ENCODE measurements at regions not wholly inside any gene's neighbourhood (a gene's known extent, or its start where the extent isn't known, plus 50 kb on each side); places are given as distances from the start of the nearest gene placed in this dataset.

GRCh38 chr6:68059899-68060298 lies 575.2 kb upstream of the ADGRB3 start:
- Histone ChIP-seq H3K36me3 (ENCODE audit: control insufficient read depth in 2 of 4, insufficient read depth in 4 of 4, low read length in 3 of 4) (no peaks in the 10 kb centered on the region), H3K9me3 (ENCODE audit: insufficient read depth in 2 of 2, low read depth in 1 of 2, low read length in 1 of 2) (no peaks in the 10 kb centered on the region), H3K23ac (ENCODE audit: insufficient read length) (no peak overlapping the region), H3K27me3 (replicated peaks in 1 of 4; ENCODE audit: control insufficient read depth in 3 of 4, extremely low read depth in 1 of 4, insufficient read depth in 3 of 4, low read length in 3 of 4) (no peaks in the 10 kb centered on the region), H3K79me2 (ENCODE audit: control insufficient read depth in 1 of 2, insufficient read depth in 2 of 2, low read length in 2 of 2) (no peaks in the 10 kb centered on the region), H4K8ac (ENCODE audit: extremely low read depth, insufficient read depth, low read length) (no peak overlapping the region), H2BK5ac (ENCODE audit: low read depth, low read length) (no peak overlapping the region), H4K20me1 (replicated peaks in 1 of 2; ENCODE audit: control insufficient read depth in 1 of 2, insufficient read depth in 2 of 2, low read length in 2 of 2) (no peaks in the 10 kb centered on the region), H3K4me1 (replicated peaks in 1 of 4; ENCODE audit: control insufficient read depth in 3 of 4, insufficient read depth in 4 of 4, low read length in 3 of 4) (peaks cover 0 to 3% (median 2%) of the 10 kb centered on the region in 4 experiments; a peak in 3 of 7 replicates), H2BK12ac (ENCODE audit: low read depth, low read length) (no peak overlapping the region), H3K56ac (replicated peaks; ENCODE audit: insufficient read length, low read depth, low read length) (no peak overlapping the region), H3K14ac (ENCODE audit: insufficient read length) (no peak overlapping the region), H3K4me3 (ENCODE audit: extremely low read depth in 1 of 4, insufficient read depth in 2 of 4, low read depth in 3 of 4, low read length in 4 of 4) (0 out of 8 replicates have a peak overlapping the region, but pooled peaks of 1 of the 4 experiments have one; percentile 13), H2AK5ac (ENCODE audit: low read depth, low read length) (no peak overlapping the region), H3K9ac (replicated peaks in 1 of 4; ENCODE audit: extremely low read depth in 1 of 4, low read depth in 3 of 4, low read length in 3 of 4) (no peak overlapping the region), H3K23me2 (ENCODE audit: low read depth, low read length) (no peaks in the 10 kb centered on the region), H2BK15ac (ENCODE audit: low read length) (no peak overlapping the region), H3K18ac (ENCODE audit: extremely low read depth, low read length) (no peak overlapping the region), H2AFZ (ENCODE audit: low read length) (peak overlapping the region; percentile 84), H4K91ac (replicated peaks; ENCODE audit: insufficient read length, low read length) (no peak overlapping the region), H3K27ac (ENCODE audit: low read depth, low read length) (no peak overlapping the region; the same call in 1 of the 2 replicates), H2BK20ac (ENCODE audit: low read length) (no peak overlapping the region), H4K5ac (ENCODE audit: insufficient read length, low read depth, low read length) (no peak overlapping the region), H3K4me2 (ENCODE audit: insufficient read depth in 1 of 2, low read depth in 2 of 2, low read length in 2 of 2) (no peak overlapping the region), H3K4ac (replicated peaks; ENCODE audit: insufficient read length, low read depth, low read length) (peak overlapping the region; percentile 96), H2BK120ac (replicated peaks; ENCODE audit: low read depth, low read length) (no peak overlapping the region), H3K79me1 (ENCODE audit: low read depth, low read length) (no peaks in the 10 kb centered on the region)
- no peak for DNase-seq (ENCODE audit: low read depth in 1 of 2, low spot score in 2 of 2)
- TF ChIP-seq USF2 (IDR thresholded peaks at IDR 0.05; ENCODE audit: low read length) = no peak
- TF ChIP-seq CREB1 (IDR thresholded peaks at IDR 0.05) = no peak
- no peak for TF ChIP-seq CTCF (IDR thresholded peaks at IDR 0.05; ENCODE audit: control extremely low read depth in 1 of 3, insufficient read depth in 1 of 3, low read depth in 1 of 3, low read length in 3 of 3)
- TF ChIP-seq TAF1 (IDR thresholded peaks at IDR 0.05; ENCODE audit: low read depth, low read length) = no peak
- no peak for TF ChIP-seq CHD1 (IDR thresholded peaks at IDR 0.05; ENCODE audit: low read depth, low read length)
- no peak for TF ChIP-seq TBP (IDR thresholded peaks at IDR 0.05; ENCODE audit: low read depth, low read length)
- no peak for TF ChIP-seq TCF12 (IDR thresholded peaks at IDR 0.05; ENCODE audit: low read depth, low read length)
- peak; percentile 60 for FAIRE-seq
- POLR2A ChIA-PET (ENCODE audit: partially characterized antibody) = interaction anchor here (1.0 kb wide), 2 partner anchors 10 to 19 kb away, joined by 3 read pairs; no protein-coding TSS in a partner anchor
- WGBS, 2 experiments (ENCODE audit: extremely low coverage in 1 of 2, insufficient coverage in 1 of 2, insufficient read length in 1 of 2, insufficient replicate concordance in 2 of 2, low coverage in 1 of 2, low lambda C conversion rate in 2 of 2, missing lambda C conversion rate in 1 of 2) = 67% methylated on average over 4 of the region's 4 CpGs; no CpG with 5 or more reads in 1 of the 2 experiments
- CTCF ChIA-PET (ENCODE audit: partially characterized antibody) = no interaction called here

Measured in H1 (cell line).